Occipital lobe (tissue), 1 donor: ENCODE measurements at regions not wholly inside any gene's neighbourhood (a gene's known extent, or its start where the extent isn't known, plus 50 kb on each side); places are given as distances from the start of the nearest gene placed in this dataset.
"Not testable (repeated sequence)": the region's sequence is repeated elsewhere in the genome, so short reads cannot be mapped to it uniquely, and the experiment has no call there.

Experiments
- DNase-seq: peaks from one replicate; lab custom pipeline; 2025; lab: John Stamatoyannopoulos, UW

GRCh38 chr12:94916663-94917062 lies 86.8 kb downstream of the NDUFA12 start:
- DNase-seq, result no peak

GRCh38 chr12:94909663-94910062 lies 93.8 kb downstream of the NDUFA12 start:
- DNase-seq, result no peak

GRCh38 chr12:94905749-94906148 lies 97.7 kb downstream of the NDUFA12 start:
- DNase-seq, result not testable (repeated sequence)

- DNase-seq, result no peak
Measured at GRCh38 chr12:94900496-94900895, 103.0 kb downstream of the NDUFA12 start.

GRCh38 chr12:94898388-94898787 lies 105.1 kb downstream of the NDUFA12 start:
- DNase-seq, result no peak

GRCh38 chr12:94892544-94893267 lies 110.8 kb downstream of the NDUFA12 start:
- no peak for DNase-seq

- no peak for DNase-seq
Measured at GRCh38 chr12:94889445-94890210, 113.9 kb downstream of the NDUFA12 start.

GRCh38 chr12:94879542-94879941 lies 124.0 kb downstream of the NDUFA12 start:
- no peak for DNase-seq

- no peak for DNase-seq
Measured at GRCh38 chr12:94875525-94875924, 128.0 kb downstream of the NDUFA12 start.

GRCh38 chr12:94874518-94875302 lies 128.8 kb downstream of the NDUFA12 start:
- DNase-seq, result no peak

GRCh38 chr12:94873734-94874517 lies 129.6 kb downstream of the NDUFA12 start:
- DNase-seq, result no peak

GRCh38 chr12:94872971-94873733 lies 130.3 kb downstream of the NDUFA12 start:
- no peak for DNase-seq

- DNase-seq, result no peak
Measured at GRCh38 chr12:94872671-94872970, 130.9 kb downstream of the NDUFA12 start.

- DNase-seq, result no peak
Measured at GRCh38 chr12:94872007-94872653, 131.4 kb downstream of the NDUFA12 start.

GRCh38 chr12:94870511-94870910 lies 133.0 kb downstream of the NDUFA12 start:
- DNase-seq, result no peak

GRCh38 chr12:94868161-94868560 lies 135.3 kb downstream of the NDUFA12 start:
- no peak for DNase-seq

- no peak for DNase-seq
Measured at GRCh38 chr12:94867066-94867855, 136.2 kb downstream of the NDUFA12 start.

GRCh38 chr12:94864987-94865386 lies 138.5 kb downstream of the NDUFA12 start:
- DNase-seq, result no peak

GRCh38 chr12:94863321-94864035 lies 140.0 kb downstream of the NDUFA12 start:
- no peak for DNase-seq
